Heart left ventricle (tissue), 13 donors: ENCODE measurements at regions not wholly inside any gene's neighbourhood (a gene's known extent, or its start where the extent isn't known, plus 50 kb on each side); places are given as distances from the start of the nearest gene placed in this dataset.

ENCODE experiments used
- POLR2A ChIP-seq, 2 donors: fragments of 450-650 bp; IDR thresholded peaks; one replicate each; pipeline ENCODE4 v1.6.1; 2017; ENCODE audit warnings: antibody characterized with exemption in 2 of 2, mild to moderate bottlenecking in 2 of 2, moderate library complexity in 2 of 2
- TF ChIP-seq, protein P1 (sequence below), 12 donors: fragments of 200-600 bp; sonication (generic) in 4 of 12; IDR thresholded peaks; one replicate each; pipeline versions ENCODE4 v1.5.0 to v1.8.0; 2018 to 2022; ENCODE audit warnings: antibody characterized with exemption in 12 of 12, mild to moderate bottlenecking in 5 of 12
- donor health status: ischemic (EF 13 %, LVEDD 7.1; RV severe dilation, severe dysfunction).
- donor health status: DM: no; HTN: yes; CAD: no.
- donor health status: DM: no; HTN: no; CAD: no.
- donor health status: ischemic (EF 25% LVEDD 6.9; RV normal size, moderate dysfunction).
- donor health status: ischemic (EF 25% LVEDD 5.7; RV mildly dilated, moderate dysfunction).
- donor health status: ischemic (EF 35%, LVEDD 5.7; RV mildly dilated, moderate dysfunction).
- donor health status: nonischemic (EF 11% LVEDD 7.7; RV severe dilation, severe dysfunction).
- donor health status: DM: yes; HTN: yes; CAD: no.
- donor health status: PGD.
- donor health status: ischemic (EF 29% LVEDD 5.4; RV normal size, mild dysfunction).
- donor health status: nonischemic (EF 23%, LVEDD 6.1; RV moderate dilation, normal function).

DNA sequence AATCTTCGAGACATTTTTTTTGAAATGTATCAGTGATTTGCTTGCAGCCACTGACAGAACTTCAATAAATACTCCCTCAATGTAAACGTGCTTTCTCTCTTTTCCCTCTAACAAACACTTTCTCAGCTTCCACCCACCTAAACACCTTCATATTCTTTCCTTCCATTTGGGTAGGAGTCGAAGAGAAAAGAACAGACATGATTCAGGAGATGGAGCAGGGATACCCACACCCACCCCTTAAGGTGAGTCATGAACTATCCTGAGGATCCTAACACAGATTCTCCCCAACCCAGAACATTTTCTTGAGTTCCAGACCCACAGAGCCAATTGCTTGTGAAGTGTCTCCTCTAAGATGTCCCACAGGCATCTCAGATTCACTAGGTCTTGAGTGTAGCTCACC lies 488.8 kb downstream of the CDK5RAP2 start:
- TF ChIP-seq, protein P1, sequence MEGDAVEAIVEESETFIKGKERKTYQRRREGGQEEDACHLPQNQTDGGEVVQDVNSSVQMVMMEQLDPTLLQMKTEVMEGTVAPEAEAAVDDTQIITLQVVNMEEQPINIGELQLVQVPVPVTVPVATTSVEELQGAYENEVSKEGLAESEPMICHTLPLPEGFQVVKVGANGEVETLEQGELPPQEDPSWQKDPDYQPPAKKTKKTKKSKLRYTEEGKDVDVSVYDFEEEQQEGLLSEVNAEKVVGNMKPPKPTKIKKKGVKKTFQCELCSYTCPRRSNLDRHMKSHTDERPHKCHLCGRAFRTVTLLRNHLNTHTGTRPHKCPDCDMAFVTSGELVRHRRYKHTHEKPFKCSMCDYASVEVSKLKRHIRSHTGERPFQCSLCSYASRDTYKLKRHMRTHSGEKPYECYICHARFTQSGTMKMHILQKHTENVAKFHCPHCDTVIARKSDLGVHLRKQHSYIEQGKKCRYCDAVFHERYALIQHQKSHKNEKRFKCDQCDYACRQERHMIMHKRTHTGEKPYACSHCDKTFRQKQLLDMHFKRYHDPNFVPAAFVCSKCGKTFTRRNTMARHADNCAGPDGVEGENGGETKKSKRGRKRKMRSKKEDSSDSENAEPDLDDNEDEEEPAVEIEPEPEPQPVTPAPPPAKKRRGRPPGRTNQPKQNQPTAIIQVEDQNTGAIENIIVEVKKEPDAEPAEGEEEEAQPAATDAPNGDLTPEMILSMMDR (IDR thresholded peaks at IDR 0.05), result no peak
- TF ChIP-seq POLR2A (IDR thresholded peaks at IDR 0.05), result no peak
